HuH-7 (cell line): ENCODE measurements at regions not wholly inside any gene's neighbourhood (a gene's known extent, or its start where the extent isn't known, plus 50 kb on each side); places are given as distances from the start of the nearest gene placed in this dataset.

Source experiments
- DNase-seq: peaks from one replicate; pipeline ENCODE4 v3.0.0; 2011; ENCODE audit warnings: low spot score

- no peak for DNase-seq
These were observed 292.3 kb upstream of the SIX2 start for GRCh38 chr2:45301307-45302277.

- DNase-seq, result no peak
These were observed 290.9 kb upstream of the SIX2 start for GRCh38 chr2:45300026-45300750.

- no peak for DNase-seq
These were observed 290.1 kb upstream of the SIX2 start for GRCh38 chr2:45299361-45299760.

- DNase-seq, result no peak
These were observed 283.9 kb upstream of the SIX2 start for GRCh38 chr2:45293182-45293581.

- DNase-seq, result no peak
These were observed 282.0 kb upstream of the SIX2 start for GRCh38 chr2:45291296-45291701.

GRCh38 chr2:45289997-45290709 lies 280.9 kb upstream of the SIX2 start:
- DNase-seq, result no peak

- DNase-seq, result no peak
These were observed 279.5 kb upstream of the SIX2 start for GRCh38 chr2:45288532-45289417.

GRCh38 chr2:45287045-45287444 lies 277.8 kb upstream of the SIX2 start:
- DNase-seq, result no peak

- DNase-seq, result no peak
These were observed 276.6 kb upstream of the SIX2 start for GRCh38 chr2:45285771-45286390.

- no peak for DNase-seq
These were observed 276.1 kb upstream of the SIX2 start for GRCh38 chr2:45285311-45285710.

GRCh38 chr2:45284621-45284995 lies 275.4 kb upstream of the SIX2 start:
- no peak for DNase-seq

GRCh38 chr2:45283764-45284620 lies 274.7 kb upstream of the SIX2 start:
- DNase-seq, result no peak

- DNase-seq, result no peak
These were observed 273.4 kb upstream of the SIX2 start for GRCh38 chr2:45282646-45283045.

- no peak for DNase-seq
These were observed 272.1 kb upstream of the SIX2 start for GRCh38 chr2:45281311-45281710.

- DNase-seq, result no peak
These were observed 271.5 kb upstream of the SIX2 start for GRCh38 chr2:45280794-45281193.

- DNase-seq, result no peak
These were observed 270.1 kb upstream of the SIX2 start for GRCh38 chr2:45279356-45279755.

- DNase-seq, result no peak
These were observed 269.3 kb upstream of the SIX2 start for GRCh38 chr2:45278365-45279078.

GRCh38 chr2:45276914-45277313 lies 267.7 kb upstream of the SIX2 start:
- DNase-seq, result no peak

GRCh38 chr2:45275806-45276205 lies 266.6 kb upstream of the SIX2 start:
- DNase-seq, result no peak
